PC-9 (cell line): ENCODE measurements at regions not wholly inside any gene's neighbourhood (a gene's known extent, or its start where the extent isn't known, plus 50 kb on each side); places are given as distances from the start of the nearest gene placed in this dataset.

Experiments
- CTCF ChIP-seq: fragments of 200-600 bp; sonication (generic); conservative IDR thresholded peaks from 2 replicates; pipeline ENCODE4 v1.6.1; 2017; ENCODE audit warnings: mixed run types, antibody characterized with exemption, mild to moderate bottlenecking, moderate library complexity
- EZH2 ChIP-seq: fragments of 200-600 bp; sonication (generic); IDR thresholded peaks from 2 replicates; pipeline ENCODE4 v1.8.0; 2017; ENCODE audit warnings: antibody characterized with exemption, low read depth

GRCh38 chr12:90515199-90516175, 439.5 kb downstream of the CCER1 start:
- TF ChIP-seq CTCF (no peak), EZH2 (no peak)
